ENCODE measurements at regions not wholly inside any gene's neighbourhood (a gene's known extent, or its start where the extent isn't known, plus 50 kb on each side); places are given as distances from the start of the nearest gene placed in this dataset.

DNA sequence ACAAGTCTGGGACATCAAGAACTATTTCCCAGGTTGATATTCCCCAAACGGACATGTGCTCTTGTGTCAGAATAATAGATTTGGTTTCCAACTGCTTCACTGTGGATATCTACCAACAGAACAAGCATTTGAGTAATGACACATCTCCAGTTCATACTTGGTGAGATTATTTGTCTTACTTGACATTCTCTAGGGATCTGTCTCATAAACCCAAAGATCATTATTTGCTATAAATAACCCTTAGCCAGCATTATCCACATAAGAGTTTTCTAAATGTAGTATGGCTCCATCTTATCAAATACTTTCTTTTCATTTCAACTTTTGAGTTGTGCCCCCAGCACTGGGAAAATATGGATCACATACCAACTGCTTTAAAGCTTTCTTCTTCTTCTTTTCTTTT is 1063.9 kb upstream of the CDH18 start:
- TF ChIP-seq CTCF (IDR thresholded peaks at IDR 0.05) (no peak), POLR2AphosphoS5 (IDR thresholded peaks at IDR 0.05) (no peak), POLR2A (IDR thresholded peaks at IDR 0.05) (no peak)

Data from stomach (tissue), 4 donors.